ENCODE measurements at regions not wholly inside any gene's neighbourhood (a gene's known extent, or its start where the extent isn't known, plus 50 kb on each side); places are given as distances from the start of the nearest gene placed in this dataset.

DNA sequence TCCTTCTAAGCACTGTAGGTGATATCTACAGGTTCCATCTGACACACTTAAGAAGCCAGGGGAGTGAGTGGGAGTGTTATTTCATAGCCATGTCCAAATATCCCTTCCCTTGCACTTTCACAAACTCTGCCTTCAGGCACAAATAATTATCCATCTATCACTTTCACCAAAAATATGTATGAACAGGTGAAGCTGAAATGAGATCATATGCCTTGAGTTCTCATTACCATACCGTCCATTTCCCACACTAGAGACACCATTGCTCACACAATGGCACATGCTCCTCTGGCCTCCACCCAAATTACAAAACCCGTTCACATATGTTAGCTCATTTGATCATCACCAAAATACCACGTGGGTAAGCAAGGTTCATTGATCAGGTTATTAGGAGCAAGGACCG, 151.9 kb upstream of the BNIP2 start:
- Histone ChIP-seq H3K36me3 (replicated peaks; ENCODE audit: low read depth, low read length) (no peaks in the 10 kb centered on the region), H3K4me3 (ENCODE audit: low read length) (no peak overlapping the region), H3K4me2 (ENCODE audit: low read length) (no peak overlapping the region), H3K9me3 (ENCODE audit: insufficient read depth, low read length) (no peaks in the 10 kb centered on the region), H3K27me3 (ENCODE audit: low read depth, low read length) (peaks cover 32% of the 10 kb centered on the region), H2AFZ (ENCODE audit: low read depth, low read length) (no peak overlapping the region), H3K27ac (ENCODE audit: low read length) (no peak overlapping the region), H4K20me1 (ENCODE audit: insufficient read depth, low read length) (no peaks in the 10 kb centered on the region), H3K4me1 (ENCODE audit: low read length) (no peaks in the 10 kb centered on the region), H3K9ac (ENCODE audit: low read length) (no peak overlapping the region), H3K79me2 (ENCODE audit: low read length) (no peaks in the 10 kb centered on the region)
- no peak for TF ChIP-seq EZH2phosphoT487 (IDR thresholded peaks at IDR 0.05; ENCODE audit: low read depth)
- TF ChIP-seq CTCF (IDR thresholded peaks at IDR 0.05; ENCODE audit: low read depth, low read length), result no peak

DNA sequence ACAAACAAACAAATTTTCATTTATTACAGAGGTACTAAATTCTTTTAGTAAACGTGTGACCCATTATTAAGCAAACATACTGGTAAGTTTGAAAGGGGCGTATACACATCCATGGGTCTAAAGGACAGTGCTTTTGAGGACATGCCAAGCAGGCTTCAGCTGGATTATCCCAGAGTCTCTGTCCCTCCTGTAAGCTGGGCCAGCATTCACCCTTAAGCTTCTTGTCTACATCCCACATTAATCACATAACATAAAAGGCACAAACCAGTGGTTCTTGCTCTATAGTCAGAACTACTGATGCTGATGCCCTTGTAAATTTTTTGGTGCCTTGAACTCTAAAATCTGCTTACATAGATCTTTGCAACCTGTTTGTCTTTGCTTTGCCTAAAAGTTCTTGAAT, 150.8 kb upstream of the BNIP2 start:
- H3K27me3 ChIP-seq (ENCODE audit: low read depth, low read length), result peaks cover 28% of the 10 kb centered on the region

GRCh38 chr15:59838900-59839299, 149.8 kb upstream of the BNIP2 start:
- Histone ChIP-seq H3K27me3 (ENCODE audit: low read depth, low read length) (peaks cover 26% of the 10 kb centered on the region), H3K9me3 (ENCODE audit: insufficient read depth, low read length) (no peaks in the 10 kb centered on the region), H3K4me1 (ENCODE audit: low read length) (no peaks in the 10 kb centered on the region), H3K79me2 (ENCODE audit: low read length) (no peaks in the 10 kb centered on the region), H4K20me1 (ENCODE audit: insufficient read depth, low read length) (no peaks in the 10 kb centered on the region), H3K27ac (ENCODE audit: low read length) (no peak overlapping the region), H3K4me3 (ENCODE audit: low read length) (no peak overlapping the region), H3K4me2 (ENCODE audit: low read length) (no peak overlapping the region), H3K9ac (ENCODE audit: low read length) (no peak overlapping the region), H3K36me3 (replicated peaks; ENCODE audit: low read depth, low read length) (no peaks in the 10 kb centered on the region), H2AFZ (ENCODE audit: low read depth, low read length) (no peak overlapping the region)
- TF ChIP-seq CTCF (IDR thresholded peaks at IDR 0.05; ENCODE audit: low read depth, low read length) (no peak), EZH2phosphoT487 (IDR thresholded peaks at IDR 0.05; ENCODE audit: low read depth) (no peak)

More for the DNA sequence above, 150.8 kb upstream of the BNIP2 start:
- no peaks in the 10 kb centered on the region for H3K36me3 ChIP-seq (replicated peaks; ENCODE audit: low read depth, low read length)
- H3K4me1 ChIP-seq (ENCODE audit: low read length), result no peaks in the 10 kb centered on the region
- H3K4me3 ChIP-seq (ENCODE audit: low read length), result no peak overlapping the region
- H3K79me2 ChIP-seq (ENCODE audit: low read length), result no peaks in the 10 kb centered on the region
- H3K4me2 ChIP-seq (ENCODE audit: low read length), result no peak overlapping the region
- no peak overlapping the region for H3K9ac ChIP-seq (ENCODE audit: low read length)
- no peaks in the 10 kb centered on the region for H3K9me3 ChIP-seq (ENCODE audit: insufficient read depth, low read length)
- H4K20me1 ChIP-seq (ENCODE audit: insufficient read depth, low read length), result no peaks in the 10 kb centered on the region
- no peak overlapping the region for H3K27ac ChIP-seq (ENCODE audit: low read length)
- TF ChIP-seq EZH2phosphoT487 (IDR thresholded peaks at IDR 0.05; ENCODE audit: low read depth), result no peak
- TF ChIP-seq CTCF (IDR thresholded peaks at IDR 0.05; ENCODE audit: low read depth, low read length), result no peak
- no peak overlapping the region for H2AFZ ChIP-seq (ENCODE audit: low read depth, low read length)

GRCh38 chr15:59835776-59836175, 146.7 kb upstream of the BNIP2 start:
- Histone ChIP-seq H3K27ac (ENCODE audit: low read length) (no peak overlapping the region), H4K20me1 (ENCODE audit: insufficient read depth, low read length) (no peaks in the 10 kb centered on the region), H3K79me2 (ENCODE audit: low read length) (no peaks in the 10 kb centered on the region), H2AFZ (ENCODE audit: low read depth, low read length) (no peak overlapping the region), H3K36me3 (replicated peaks; ENCODE audit: low read depth, low read length) (no peaks in the 10 kb centered on the region), H3K9ac (ENCODE audit: low read length) (no peak overlapping the region), H3K4me2 (ENCODE audit: low read length) (no peak overlapping the region), H3K4me1 (ENCODE audit: low read length) (no peaks in the 10 kb centered on the region), H3K9me3 (ENCODE audit: insufficient read depth, low read length) (no peaks in the 10 kb centered on the region), H3K27me3 (ENCODE audit: low read depth, low read length) (peaks cover 21% of the 10 kb centered on the region), H3K4me3 (ENCODE audit: low read length) (no peak overlapping the region)
- TF ChIP-seq CTCF (IDR thresholded peaks at IDR 0.05; ENCODE audit: low read depth, low read length) (no peak), EZH2phosphoT487 (IDR thresholded peaks at IDR 0.05; ENCODE audit: low read depth) (no peak)

Measured in OCI-LY3 (cell line).